Hematopoietic multipotent progenitor cell (in vitro differentiated cells): ENCODE measurements at regions not wholly inside any gene's neighbourhood (a gene's known extent, or its start where the extent isn't known, plus 50 kb on each side); places are given as distances from the start of the nearest gene placed in this dataset.

Experiments used
- DNase-seq, 3 donors: peaks; one replicate each; pipeline ENCODE4 v3.0.0-alpha.2; 2011 to 2015; ENCODE audit warnings: low read depth in 2 of 3, low spot score in 2 of 3

DNA sequence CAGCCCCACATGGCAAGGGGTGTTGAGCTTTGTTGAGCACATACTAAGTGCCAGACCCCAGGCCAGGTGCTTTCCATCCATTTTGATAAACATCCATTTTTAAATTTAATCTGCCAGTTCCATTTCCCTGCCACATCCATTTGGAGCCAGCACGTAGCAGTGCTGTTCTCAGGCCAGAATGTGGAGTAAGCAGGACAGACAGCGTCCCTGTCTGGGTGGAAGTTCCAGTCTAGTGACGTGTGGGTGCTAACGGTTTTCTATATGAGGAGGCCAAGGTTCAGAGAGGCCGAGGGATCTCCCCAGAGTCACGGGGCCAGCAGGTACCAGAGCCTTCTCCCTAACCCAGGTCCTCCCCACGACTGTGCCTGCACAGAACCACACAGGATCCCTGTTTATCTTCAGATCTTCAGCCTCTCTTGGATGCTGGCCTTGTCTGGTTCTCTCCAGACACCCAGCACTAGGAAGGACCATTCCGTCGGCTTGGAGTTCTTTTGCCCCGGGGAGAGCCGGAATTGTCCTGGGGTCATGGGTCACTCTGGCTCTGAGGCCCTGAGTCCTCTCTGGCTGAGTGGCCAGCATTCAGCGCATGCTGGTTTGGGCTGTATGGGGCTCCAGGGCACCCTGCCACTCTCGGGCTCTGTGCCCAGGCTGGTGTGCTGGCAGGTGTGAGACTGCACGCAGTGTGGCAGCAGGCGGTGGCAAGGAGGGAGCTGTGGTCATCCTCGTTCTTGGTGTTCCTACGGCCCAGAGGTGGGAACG is 63.6 kb upstream of the PPARA start:
- DNase-seq: no peak

DNA sequence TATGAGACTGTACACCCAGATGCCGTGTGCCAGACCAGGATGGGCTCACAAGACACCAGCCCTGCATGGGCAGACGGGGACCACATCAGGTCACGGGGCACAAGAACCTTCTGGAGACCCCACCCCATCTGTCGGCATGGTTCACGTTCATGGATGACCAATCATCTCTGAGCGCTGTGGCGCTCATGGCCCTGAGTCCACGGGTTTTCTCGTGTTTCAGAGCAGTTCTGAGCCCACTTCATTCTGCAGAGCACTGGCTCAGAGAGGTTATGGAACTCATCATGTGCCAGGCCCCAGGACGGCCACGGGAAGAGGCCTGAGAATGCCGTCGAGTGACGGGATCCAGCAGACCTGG is 63.0 kb upstream of the PPARA start:
- no peak for DNase-seq

DNA sequence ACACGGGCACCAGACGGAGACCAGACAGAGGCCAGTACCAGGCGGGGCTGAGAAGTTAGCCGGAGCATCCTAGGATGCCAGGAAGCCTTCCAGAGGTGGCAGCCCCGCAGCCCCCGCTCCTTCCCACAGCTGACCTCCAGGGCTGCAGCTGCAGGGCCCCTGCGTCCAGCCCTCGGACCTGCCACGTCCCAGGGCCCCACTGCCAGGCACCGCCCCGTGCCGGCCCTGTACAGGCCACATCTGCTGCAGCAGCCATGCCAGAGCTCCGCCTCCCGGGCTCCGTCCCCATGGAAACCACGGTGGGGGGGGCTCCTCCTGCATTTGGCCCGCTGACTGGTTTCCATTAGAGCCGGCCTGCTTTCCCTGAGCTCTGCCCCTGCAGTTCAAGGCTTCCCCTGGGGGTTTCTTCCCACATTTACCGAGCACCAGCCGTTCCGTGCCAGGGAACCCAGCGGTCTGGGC is 62.5 kb upstream of the PPARA start:
- no peak for DNase-seq

- DNase-seq: no peak
These were observed 61.6 kb upstream of the PPARA start for GRCh38 chr22:46088541-46089311.

- no peak for DNase-seq
These were observed 60.8 kb upstream of the PPARA start for GRCh38 chr22:46089426-46090035.

- no peak for DNase-seq
These were observed 60.2 kb upstream of the PPARA start for GRCh38 chr22:46090036-46090591.

GRCh38 chr22:46090631-46091201 is 59.6 kb upstream of the PPARA start:
- no peak for DNase-seq

DNA sequence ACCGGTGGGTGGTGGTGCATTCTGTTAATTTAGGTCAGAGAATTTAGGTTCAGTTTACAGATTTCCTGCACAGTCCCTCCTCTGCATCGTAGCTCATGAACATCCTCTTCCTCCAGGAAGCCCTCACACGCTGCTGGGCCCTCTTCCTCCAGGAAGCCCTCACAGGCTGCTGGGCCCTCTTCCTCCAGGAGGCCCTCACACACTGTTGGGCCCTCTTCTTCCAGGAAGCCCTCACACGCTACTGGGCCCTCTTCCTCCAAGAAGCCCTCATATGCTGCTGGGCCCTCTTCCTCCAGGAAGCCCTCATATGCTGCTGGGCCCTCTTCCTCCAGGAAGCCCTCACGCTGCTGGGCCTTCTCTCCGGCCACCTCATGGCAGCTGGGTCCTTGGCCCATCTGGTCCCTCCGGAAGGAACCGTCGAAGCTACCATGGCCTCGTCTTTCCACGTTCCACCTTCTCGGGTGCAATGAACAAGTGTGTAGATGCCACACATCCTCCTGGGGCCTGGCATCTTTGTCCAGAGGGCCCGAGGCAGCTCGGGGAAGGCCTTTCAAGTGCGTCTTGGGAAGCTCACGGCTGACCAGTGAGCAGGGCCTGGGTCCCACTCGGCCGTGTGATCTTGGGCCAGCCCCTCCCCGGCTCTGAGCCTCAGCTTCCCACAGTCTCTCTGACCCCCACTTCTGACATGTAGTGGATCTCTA is 58.9 kb upstream of the PPARA start:
- DNase-seq: no peak

GRCh38 chr22:46092011-46092410 is 58.3 kb upstream of the PPARA start:
- DNase-seq: no peak

- DNase-seq: no peak
These were observed 57.5 kb upstream of the PPARA start for GRCh38 chr22:46092670-46093410.

GRCh38 chr22:46093796-46094195 is 56.5 kb upstream of the PPARA start:
- no peak for DNase-seq

DNA sequence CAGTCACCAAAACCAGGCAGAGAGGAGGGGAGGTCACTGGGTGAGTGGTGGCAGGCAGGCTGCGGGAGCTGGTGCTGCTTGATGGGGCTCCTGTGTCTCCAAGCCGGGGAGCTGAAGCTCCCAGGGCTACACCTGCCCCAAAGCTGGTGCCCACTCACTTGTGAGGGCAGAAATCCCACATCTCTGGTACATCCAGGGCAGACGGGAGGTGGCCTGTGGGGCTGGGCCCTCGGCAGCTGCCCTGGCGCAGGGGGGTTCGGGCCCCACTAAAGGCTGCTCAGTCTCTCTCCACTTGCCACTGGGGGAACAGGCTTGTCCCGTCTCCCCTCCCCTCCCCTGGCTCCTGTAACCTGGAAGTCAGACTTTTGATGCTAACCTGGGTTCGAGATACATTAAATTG is 55.6 kb upstream of the PPARA start:
- DNase-seq: no peak

DNA sequence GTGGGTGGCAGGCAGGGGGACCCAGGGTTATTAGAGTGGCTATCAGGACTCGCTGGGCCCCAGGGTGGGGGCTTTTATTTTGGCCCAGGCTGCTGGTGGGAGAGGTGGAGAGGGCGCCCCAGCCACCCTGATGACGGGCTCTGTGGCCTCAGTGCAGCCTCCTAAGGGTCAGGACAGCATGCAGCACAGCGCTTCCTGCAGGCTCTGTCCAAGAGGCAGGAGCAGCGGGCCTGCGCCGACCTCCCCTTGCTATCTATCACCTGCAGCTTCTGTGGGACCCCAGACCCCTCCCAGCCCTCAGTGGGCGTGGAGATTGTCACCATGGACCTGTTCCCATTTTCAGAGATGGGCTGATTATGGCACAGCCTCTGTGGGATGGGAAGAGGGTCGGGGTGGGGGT is 54.3 kb upstream of the PPARA start:
- no peak for DNase-seq

GRCh38 chr22:46096706-46097230 is 53.6 kb upstream of the PPARA start:
- DNase-seq: no peak

DNA sequence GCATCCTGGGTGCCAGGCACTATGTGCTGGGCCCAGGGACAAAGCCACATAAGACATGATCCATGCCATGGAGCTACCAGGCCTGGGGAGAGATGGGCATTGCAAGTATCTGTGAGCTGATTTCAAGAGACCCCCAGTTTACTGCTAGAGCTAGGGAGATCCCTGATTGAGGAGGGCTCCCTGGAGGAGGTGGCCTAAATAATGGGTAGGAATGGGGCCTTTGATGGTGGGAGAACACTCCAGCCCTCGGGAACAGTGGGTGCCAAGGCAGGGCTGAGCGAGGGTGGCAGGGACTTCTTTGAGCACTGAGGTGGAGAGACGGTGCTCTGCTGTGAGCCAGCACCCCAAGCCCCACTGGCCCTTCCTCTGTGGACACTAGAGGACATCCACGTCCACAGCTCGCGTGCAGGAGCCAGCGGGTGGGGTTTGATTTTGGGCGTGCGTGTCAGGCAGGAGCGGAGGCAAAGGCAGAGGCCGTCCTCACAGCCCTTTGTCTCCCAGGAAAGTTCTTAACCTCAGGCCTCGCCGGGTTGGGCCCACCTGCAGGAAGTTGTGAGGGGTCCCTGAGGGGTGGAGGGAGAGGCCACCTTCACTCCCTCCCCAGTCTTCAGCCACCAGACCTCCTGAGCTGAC is 52.9 kb upstream of the PPARA start:
- no peak for DNase-seq

- DNase-seq: no peak
These were observed 51.5 kb upstream of the PPARA start for GRCh38 chr22:46098525-46099475.

DNA sequence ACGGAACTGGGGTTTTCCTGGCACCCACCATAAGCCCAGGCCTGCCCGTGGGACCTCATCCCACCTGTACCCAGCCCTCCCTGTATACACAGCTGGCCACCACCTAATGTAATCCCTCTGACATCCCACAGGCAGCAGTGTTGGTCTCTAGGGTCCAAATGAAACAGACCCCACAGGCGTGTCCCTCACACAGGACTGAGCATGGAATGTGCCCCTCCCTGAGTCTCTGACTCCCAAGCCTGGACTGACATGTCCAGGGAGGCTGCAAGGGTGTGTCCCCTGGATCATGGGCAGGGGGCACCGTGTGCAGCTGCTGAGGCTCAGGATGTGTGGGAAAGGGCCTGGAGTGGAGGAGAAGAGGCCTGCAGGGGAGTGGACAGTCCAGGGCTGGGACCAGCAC is 50.6 kb upstream of the PPARA start:
- DNase-seq: no peak
